GM18861 (cell line): ENCODE measurements at regions not wholly inside any gene's neighbourhood (a gene's known extent, or its start where the extent isn't known, plus 50 kb on each side); places are given as distances from the start of the nearest gene placed in this dataset.

Source experiments
- ATAC-seq: cut with Tn5 transposase; IDR thresholded peaks from one replicate; pipeline ENCODE4 v1.9.1; 2021; ENCODE audit not compliant: unreplicated experiment

DNA sequence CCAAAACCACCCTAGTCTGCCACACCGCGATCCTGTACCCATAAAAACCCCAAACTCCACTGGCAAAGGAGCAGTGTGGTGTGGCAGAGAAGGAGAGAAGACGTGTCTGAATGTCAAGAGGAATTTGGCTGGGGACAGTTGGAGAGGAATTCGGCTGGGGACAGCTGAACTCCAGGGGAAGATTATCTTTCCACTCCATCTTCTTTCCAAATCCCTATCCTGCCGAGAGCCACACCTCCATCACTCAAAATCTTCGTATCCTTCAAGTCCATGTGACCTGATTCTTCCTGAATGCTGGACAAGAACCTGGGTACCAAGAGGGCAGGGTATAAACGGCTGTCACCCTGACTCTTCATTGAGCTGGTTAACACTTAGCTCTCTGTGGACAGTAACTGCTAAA, 448.1 kb downstream of the ARHGEF28 start:
- no peak for ATAC-seq

DNA sequence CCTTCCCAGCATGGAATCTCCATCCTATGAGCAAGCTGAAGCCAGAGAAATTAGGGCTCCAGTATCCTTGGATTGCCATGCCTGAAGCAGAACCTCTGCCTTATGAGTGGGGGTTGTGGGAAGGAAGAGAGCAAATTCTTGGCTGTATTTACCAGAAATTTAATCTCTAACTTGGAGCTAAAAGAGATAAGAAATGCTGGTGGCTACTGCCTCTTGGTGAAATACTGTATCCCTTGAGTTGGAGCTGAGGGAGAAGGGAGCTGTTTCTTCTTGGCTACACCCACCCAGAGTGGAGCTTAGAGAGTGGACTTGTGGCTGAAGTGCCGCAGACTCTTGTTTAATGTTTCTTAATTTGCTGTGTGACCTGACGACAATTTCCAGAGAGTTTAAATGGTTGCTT, 447.3 kb downstream of the ARHGEF28 start:
- no peak for ATAC-seq

DNA sequence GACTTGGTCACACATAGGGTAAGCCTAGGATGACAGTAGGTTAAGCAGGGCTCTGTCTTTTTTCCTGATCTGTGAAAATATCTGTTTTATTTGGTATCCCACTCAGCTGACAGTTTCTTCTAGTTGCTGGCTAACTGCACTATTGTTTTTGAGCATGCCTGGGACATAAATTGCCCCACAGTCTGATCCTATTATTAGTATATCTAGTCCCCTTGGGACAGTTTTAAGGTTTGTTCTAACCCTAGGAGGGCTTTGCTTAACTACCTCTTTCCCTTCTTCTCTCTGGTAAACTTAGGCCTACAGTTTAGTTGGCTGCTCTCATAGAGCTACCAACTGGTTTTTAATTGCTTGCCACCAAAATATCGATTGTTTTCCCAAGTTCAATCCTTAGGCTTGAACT, 446.6 kb downstream of the ARHGEF28 start:
- ATAC-seq: no peak

DNA sequence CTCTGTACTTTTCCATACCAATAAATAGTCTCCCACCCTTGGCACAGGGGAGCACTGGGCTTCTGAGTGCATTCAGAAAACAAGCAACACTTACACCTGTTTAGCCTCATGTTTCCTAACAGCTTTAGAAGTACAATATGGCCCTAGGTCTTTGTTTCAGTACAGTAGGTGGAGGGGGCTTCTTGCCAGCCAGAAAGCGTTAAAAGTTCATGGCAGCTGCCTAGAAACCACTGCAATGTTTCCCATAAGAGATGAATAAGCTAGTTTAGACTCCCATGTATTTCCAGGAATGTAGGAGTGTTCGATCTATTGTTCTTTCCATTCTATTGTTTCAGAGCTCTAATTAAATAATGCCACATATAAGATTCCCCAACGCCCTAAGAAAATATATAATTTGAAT, 444.8 kb downstream of the ARHGEF28 start:
- no peak for ATAC-seq

DNA sequence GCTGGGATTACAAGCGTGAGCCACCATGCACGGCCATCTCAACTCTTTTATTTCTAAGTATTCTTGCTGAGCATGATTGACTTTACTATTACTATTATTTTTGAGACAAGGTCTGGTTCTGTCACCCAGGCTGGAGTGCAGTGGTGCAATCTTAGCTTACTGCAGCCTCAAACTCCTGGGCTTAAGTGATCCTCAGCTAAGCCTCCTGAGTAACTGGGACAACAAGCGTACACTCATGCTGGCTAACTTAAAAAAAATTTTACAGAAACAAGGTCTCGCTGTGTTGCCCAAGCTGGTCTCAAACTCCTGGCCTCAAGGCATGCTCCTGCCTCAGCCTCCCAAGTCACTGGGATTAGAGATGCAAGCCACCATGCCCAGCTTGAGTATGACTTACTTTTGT, 443.7 kb downstream of the ARHGEF28 start:
- ATAC-seq: no peak

DNA sequence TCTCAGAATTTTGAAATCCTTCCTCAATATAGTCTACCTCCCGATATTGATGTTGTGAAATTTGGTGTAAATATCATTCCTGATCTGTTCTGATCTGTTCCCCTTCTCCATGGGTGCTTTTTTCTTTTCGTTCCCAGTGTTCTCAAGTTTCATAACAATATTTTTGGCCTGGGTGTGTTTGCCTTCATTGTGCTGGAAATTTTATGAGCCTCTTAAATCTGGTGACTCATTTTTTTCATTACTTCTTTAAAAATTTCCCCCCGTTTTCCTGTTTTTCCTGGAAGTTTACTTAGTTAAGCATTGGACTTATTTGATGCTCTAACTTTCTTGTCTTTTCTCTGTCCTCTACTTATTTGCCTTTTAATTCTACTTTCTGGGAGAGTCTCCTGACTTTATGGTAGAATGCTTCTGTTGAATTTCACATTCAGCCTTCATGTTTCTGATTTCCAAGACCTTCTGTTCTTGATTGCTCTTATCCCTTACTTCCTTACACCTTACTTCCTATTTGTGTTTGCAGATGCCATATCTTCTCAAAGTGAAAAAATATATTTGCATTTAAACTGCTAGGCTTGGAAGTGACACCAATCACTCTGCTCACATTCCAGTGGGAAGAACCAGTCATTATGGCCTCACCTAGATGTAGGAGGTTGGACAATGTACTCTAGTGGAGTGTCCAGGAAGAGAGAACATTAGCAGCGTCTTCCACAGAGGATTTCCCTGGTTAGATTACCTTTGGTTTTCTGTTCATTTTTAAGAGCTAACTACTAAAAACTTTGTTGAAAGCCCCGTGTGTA, 441.9 kb downstream of the ARHGEF28 start:
- no peak for ATAC-seq

DNA sequence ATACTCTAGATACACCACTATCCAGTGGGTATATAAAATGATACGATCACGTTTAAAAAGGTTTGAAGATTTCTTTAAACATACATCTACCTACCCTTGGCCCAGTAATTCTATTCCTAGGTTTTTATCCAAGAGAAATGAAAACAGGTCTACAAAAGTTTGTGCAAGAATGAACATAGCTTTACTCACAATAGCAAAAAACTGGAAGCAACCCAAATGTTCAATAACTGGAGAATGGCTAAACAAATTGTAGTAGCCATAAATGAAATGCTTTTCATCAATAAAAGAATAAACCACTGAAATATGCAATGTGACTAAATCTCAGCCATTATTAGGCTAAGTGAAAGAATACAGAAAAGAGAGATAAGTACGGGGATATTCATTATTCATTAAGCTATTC, 438.9 kb downstream of the ARHGEF28 start:
- ATAC-seq: no peak

DNA sequence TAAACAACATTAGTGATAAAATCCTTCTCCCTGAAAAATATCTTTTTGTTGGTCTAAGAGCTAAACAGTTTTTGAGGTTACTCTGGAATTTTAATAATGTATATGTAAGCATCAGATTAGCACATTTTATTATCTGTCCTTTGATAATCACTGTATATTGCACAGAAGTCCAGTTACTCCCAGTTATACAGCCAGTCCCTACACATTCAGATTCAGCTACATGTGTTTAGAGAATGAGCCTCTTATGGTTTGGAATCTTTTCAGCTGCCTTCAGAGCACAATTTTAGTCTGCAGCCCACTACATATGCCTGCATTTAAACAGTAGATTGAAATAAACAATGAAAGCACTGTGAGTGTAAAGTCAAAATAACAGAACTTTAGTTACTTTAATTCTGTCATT, 438.2 kb downstream of the ARHGEF28 start:
- ATAC-seq: no peak

DNA sequence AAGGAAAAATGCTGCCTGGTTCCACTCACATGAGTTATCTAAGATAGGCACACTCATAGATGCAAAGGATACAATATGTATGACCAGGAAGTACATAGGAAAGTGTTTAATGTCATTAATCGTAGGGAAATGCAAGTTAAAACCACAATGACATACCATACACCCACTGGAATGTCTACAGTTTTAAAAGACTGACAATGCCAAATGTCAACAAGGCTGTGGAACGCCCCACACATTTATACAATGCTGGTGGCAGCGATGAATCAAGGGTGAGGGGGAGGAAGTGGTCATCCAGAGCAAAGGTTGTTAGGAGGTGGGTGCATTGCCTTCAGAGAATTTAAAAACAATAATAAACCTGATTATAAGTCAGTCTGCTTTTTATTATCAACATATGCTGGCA, 437.8 kb downstream of the ARHGEF28 start:
- ATAC-seq: no peak

DNA sequence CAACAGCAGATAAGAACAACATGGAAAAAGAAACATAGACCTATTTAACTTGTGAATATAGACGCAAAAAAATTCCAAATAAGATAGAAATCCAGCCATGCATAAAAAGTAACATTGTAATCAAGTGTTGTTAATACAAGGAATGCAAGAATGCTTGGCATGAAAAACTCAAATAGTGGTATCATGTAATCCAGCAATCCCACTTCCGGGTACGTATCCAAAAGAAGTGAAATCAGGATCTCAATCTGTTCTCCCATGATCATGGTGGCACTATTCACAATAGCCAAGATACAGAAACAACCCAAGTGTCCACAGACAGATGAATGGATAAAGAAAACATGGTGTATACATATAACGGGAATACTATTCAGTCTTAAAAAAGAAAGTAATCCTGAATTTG, 437.4 kb downstream of the ARHGEF28 start:
- ATAC-seq: no peak

DNA sequence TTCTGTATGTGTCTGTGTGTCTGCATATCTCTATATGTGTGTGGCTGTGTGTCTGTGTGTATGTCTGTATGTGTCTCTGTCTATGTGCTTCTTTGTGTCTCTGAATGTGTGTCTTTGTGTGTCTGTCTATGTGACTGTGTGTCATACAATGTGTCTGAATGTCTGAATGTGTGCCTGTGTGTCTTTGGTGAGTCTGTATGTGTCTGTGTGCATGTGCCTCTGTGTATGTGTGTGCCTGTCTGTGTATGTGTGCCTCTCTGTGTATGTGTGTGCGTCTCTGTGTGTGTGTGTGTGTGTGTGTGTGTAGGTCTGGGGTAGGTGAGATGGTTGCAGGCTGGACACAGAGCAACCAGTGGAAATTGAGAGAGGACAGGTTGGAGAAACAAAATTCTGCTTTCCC, 435.3 kb downstream of the ARHGEF28 start:
- ATAC-seq: no peak

DNA sequence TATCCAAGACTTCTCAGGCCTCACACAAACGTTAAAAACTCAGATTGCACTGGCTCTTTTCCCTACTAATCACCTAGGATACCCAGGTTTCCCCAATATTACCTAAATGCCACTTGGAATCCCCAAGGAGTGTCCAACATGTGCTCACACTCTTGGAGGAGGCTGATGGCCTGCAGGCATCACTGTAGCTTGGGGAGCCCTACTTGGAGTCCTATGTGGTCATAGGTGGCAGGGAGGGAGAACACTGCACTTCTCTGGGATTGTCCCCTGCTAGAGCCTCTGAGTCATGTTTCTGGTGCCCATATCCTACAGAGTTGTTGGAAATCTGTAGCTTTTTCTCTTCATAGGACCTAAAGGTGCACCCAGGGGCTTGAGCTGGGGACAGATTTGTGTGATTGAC, 433.7 kb downstream of the ARHGEF28 start:
- ATAC-seq: no peak

DNA sequence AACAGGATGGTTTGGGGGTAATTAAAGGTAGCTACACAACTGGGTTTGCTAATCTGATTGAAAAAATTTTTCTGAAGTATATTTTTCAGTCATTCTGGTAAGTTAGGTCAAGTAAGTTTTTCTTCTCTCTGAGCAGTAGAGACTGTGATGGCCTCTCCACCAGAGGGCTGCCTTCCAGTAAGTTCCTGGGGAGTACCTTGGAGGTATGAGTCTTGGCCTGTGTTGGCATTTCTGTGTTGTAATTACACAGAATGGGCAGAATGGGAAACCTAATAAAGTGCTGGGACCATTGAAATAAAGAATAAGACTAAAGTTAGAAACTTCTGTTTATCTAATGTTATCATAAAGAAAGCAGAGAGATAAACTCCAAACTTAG, 430.8 kb downstream of the ARHGEF28 start:
- no peak for ATAC-seq

DNA sequence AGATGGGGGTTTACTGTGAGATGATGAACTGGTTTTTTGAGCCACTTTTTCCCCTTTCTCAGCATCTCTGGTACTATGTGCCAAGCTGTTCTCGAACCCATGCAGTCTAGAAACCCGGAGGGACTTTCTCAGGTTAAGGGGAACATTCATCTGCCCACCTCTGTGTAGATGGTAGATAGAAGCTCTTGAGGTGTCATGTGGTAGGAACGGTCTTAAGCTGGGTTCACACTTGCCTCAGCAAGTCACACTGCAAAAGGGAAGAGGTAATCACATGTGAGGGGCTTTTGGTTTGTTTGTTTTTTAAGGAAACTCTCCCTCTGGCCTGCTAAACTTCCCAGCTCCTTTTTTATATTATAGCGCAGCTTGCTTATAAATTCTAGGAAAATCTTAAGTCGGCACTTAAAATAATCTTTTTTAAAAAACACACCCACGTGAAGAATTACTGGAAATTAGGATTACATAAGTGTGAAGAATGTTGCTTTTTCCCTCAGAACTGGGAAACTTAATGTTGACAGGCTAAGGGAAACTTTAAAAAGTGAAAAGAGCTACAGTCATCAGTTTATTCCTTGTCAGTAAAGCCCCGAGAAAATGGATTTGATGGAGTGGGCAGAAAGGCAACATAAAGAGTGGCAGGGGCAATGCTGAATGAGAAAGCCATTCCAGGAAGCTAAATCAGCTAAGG, 430.3 kb downstream of the ARHGEF28 start:
- no peak for ATAC-seq

DNA sequence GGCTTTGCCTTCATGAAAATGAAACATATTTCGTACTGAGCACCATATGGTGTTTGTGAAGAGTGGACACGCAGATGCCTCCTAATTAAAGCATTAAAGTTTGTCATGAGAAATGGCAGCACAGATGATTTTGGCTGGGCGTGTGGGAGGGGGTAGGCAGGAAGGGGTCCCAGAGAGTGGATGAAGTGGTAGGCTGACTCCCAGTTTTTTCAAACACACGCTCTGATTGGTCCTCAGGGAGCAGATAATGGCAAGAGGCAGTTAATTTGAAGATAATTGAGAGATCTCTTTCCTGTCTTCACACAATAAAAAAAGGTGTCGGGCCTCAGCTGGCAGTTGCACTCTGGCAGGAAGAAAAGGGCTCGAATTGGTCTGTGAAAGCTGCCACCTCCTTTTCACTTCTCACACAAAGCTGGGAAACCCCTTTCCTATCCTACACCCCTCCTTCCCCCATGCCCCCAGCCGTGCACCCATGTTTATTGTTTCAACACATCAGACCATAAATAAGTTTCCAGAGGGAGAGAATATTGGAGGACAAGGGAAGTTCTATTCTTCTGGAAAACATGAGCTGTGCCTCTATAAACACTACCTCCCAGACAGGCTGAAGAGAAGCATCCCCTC, 429.6 kb downstream of the ARHGEF28 start:
- no peak for ATAC-seq

DNA sequence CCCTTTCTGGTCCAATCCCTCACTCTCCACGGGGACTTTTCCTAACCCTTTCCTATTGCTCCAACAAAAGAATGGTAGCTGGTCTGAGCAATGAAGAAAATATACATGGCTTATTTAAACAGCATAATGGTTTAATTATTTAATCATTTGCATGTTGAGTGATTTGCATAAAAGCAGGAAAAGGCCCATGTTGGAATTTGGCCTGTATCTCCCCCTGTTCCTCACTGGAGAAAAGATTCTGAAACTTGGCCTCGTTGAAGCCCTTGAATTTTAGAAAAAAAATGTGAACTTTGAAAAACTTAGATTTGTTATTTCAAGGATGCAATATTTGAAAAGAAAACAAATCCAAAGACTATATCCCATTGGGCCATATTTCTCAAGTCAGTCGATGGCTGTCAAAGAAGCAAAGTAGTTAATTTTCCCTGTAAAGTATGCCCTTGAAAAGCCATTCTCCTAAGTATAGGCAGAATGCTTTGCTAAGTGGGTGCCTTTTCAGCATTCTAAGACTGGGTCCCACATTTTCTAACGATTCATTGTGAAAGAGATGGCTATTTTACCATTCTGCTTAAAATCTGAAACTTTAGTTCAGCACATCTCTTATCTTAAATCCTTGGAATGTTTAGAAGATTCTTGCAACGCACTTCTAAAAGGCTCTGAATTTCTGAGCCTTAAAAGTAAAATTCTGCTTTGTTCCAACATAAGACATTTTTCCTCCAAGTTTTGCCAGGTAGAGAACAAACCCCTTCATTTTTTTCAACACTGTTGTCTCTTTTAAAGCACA, 428.8 kb downstream of the ARHGEF28 start:
- no peak for ATAC-seq

DNA sequence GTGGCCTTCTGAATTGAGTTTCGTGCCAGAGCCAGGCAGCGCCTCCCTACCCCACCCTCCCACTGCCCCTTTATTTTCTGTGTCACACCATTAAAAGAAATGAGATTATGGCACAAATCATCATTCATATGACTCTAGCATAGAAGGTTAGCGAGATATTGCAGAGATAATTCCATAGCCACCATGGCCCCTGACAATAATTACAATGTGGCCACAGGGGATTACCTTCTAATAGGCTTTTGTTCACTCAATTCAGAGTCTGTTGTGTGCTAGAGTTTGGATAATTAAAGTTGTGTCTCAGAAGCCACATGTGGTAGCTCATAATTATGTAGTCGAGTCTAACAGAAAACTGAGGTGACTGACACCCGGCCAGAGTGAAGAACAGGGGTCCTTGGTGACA, 428.1 kb downstream of the ARHGEF28 start:
- no peak for ATAC-seq

DNA sequence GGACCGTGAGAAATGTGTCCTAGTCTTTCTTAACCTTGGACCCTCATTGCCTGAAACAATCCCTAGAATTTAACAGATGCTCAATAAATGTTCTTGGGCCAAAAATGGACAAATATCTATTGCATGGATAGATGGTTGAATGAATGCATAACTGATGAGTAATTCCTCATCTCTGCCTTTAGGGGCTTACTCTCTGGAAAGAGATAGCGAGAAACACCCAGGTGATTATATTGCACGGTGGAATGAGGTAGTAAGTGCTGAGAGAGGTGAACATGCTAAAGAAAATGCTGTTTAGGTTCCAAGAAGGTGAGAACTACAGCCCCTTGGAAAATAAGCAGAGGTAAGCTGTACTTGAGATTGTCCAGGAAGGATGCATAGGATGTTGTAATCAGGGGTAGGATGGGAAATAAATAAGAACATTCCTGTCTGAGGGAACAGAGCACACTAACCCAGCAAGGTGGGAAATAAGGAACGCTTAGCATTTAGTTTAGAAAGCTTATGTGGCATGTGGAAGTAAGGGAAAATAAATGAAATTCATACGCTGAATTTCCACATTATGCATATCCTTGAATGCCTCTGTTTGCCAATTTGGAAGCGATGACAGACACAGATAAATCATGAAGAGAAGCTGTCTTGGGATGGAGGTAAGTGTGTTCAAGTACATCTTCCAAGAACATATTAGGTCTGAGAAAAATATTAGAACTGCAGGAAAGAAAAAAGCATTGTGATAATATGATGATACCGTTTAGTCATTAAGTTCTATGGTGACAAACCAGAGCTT, 426.6 kb downstream of the ARHGEF28 start:
- ATAC-seq: no peak

DNA sequence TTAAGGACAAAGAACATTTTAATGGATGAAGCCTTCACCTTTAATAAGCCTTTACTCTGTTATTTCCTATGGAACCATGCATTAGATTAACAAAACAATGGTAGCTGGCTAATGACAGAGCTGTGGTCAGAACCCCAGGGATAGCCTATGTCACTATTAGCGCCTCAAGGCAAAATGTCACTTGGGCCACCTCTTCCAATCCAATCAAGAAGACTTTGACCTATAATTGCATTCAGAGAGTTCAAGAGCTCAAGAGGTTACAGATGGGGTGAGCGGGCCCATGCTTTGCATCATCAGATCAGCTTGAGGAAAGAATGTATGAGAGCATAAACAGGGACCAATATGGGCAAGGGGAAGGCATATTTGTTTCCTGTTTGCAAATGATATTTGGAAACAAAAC, 425.1 kb downstream of the ARHGEF28 start:
- ATAC-seq: no peak

DNA sequence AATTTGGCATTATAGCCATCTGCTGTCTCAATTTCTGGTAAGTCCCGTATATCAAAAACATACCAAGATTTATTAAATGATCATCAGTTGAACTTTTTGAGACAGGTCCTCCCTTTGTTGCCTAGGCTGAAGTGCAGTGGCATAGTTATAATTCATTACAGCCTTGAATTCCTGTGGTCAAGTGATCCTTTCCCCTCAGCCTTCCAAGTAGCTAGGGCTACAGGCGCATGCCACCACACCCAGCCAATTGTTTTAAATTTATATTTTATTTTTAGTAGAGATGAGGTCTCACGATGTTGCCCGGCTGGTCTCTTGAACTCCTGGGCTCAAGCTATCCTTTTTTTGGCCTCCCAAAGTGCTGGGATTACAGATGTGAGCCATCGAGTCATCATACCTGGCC, 418.9 kb downstream of the ARHGEF28 start:
- ATAC-seq: no peak

DNA sequence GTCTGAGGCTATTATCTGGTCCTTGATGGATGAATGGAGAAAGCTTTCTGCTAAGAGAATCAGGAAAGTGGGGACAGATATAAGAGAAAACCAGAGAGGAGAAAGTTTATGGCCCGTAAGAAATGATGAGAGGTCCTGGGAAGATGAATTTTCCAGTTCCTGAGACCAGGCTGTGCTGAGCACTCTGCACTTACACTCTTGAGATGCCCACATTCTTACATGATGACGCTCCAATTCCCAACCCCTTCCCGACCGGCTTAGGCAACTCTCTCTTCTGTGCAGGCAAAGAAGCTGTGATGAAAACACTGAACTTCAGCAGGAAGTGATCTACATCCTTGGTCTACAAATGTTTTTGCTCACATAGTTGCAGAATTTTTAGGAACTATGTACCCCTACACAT, 417.0 kb downstream of the ARHGEF28 start:
- ATAC-seq: no peak
